CD4-positive, alpha-beta memory T cell (primary cell): ENCODE measurements at regions not wholly inside any gene's neighbourhood (a gene's known extent, or its start where the extent isn't known, plus 50 kb on each side); places are given as distances from the start of the nearest gene placed in this dataset.

Experiments used
- CTCF ChIA-PET: fragments of 350-600 bp; sonication (Branson Sonifier 250); formaldehyde crosslinking; loops from one replicate; lab custom pipeline; 2021; ENCODE audit warnings: inconsistent platforms; ENCODE audit not compliant: partially characterized antibody; lab: Charles Lee
- POLR2A ChIA-PET: fragments of 350-600 bp; sonication (Branson Sonifier 250); formaldehyde crosslinking; loops from one replicate; lab custom pipeline; 2021; ENCODE audit not compliant: partially characterized antibody; lab: Charles Lee
- DNase-seq, 5 donors: peaks; one replicate each; pipeline versions ENCODE4 v3.0.0 to v3.0.0-alpha.2; 2020 to 2022; ENCODE audit warnings: mixed read lengths in 1 of 5
- H3K27ac ChIP-seq: one replicate; pipeline ENCODE4 v1.7.0; 2013; ENCODE audit warnings: low read depth, low read length
- H3K27me3 ChIP-seq: 2 replicates; pipeline ENCODE4 v1.7.0; 2013; ENCODE audit warnings: mild to moderate bottlenecking, low read length, moderate library complexity; ENCODE audit not compliant: insufficient read depth
- H3K36me3 ChIP-seq: 2 replicates; pipeline ENCODE4 v1.7.0; 2013; ENCODE audit warnings: mild to moderate bottlenecking, low read length, moderate library complexity; ENCODE audit not compliant: insufficient read depth
- H3K4me1 ChIP-seq: 2 replicates; pipeline ENCODE4 v1.7.0; 2013; ENCODE audit warnings: mild to moderate bottlenecking, low read length, moderate library complexity; ENCODE audit not compliant: insufficient read depth
- H3K4me3 ChIP-seq, 2 donors: one replicate each; pipeline ENCODE4 v1.7.0; 2013; ENCODE audit warnings: low read length in 2 of 2, mild to moderate bottlenecking in 1 of 2
- H3K9me3 ChIP-seq, 2 donors: one replicate each; pipeline ENCODE4 v1.7.0; 2013; ENCODE audit warnings: low read length in 2 of 2, control low read depth in 1 of 2; ENCODE audit not compliant: control insufficient read depth in 1 of 2
- H3K27ac Mint-ChIP-seq, 7 donors: one replicate each; pipeline ENCODE4 v1.8.0; 2020 to 2021; ENCODE audit warnings: mixed read lengths in 7 of 7, mild to moderate bottlenecking in 6 of 7, inconsistent platforms in 3 of 7, moderate library complexity in 3 of 7
- H3K27me3 Mint-ChIP-seq, 2 donors: one replicate each; pipeline ENCODE4 v1.8.0; 2020 to 2021; ENCODE audit warnings: mixed read lengths in 2 of 2
- H3K36me3 Mint-ChIP-seq, 2 donors: one replicate each; pipeline ENCODE4 v1.8.0; 2020 to 2021; ENCODE audit warnings: mixed read lengths in 2 of 2, inconsistent platforms in 1 of 2, mild to moderate bottlenecking in 1 of 2
- H3K4me1 Mint-ChIP-seq, 4 donors: one replicate each; pipeline ENCODE4 v1.8.0; 2020 to 2021; ENCODE audit warnings: mixed read lengths in 4 of 4, mild to moderate bottlenecking in 1 of 4
- H3K4me3 Mint-ChIP-seq, 8 donors: one replicate each; pipeline ENCODE4 v1.8.0; 2020 to 2021; ENCODE audit warnings: mixed read lengths in 8 of 8, mild to moderate bottlenecking in 7 of 8, moderate library complexity in 6 of 8, inconsistent platforms in 3 of 8
- H3K9me3 Mint-ChIP-seq, 8 donors: one replicate each; pipeline ENCODE4 v1.8.0; 2020 to 2021; ENCODE audit warnings: mixed read lengths in 8 of 8, mild to moderate bottlenecking in 5 of 8, inconsistent platforms in 3 of 8, moderate library complexity in 1 of 8
- intact Hi-C: fragments of 100-400 bp; cut with micrococcal nuclease; formaldehyde crosslinking; loops from one replicate; pipeline ENCODE4 v1.15.1; 2023

DNA sequence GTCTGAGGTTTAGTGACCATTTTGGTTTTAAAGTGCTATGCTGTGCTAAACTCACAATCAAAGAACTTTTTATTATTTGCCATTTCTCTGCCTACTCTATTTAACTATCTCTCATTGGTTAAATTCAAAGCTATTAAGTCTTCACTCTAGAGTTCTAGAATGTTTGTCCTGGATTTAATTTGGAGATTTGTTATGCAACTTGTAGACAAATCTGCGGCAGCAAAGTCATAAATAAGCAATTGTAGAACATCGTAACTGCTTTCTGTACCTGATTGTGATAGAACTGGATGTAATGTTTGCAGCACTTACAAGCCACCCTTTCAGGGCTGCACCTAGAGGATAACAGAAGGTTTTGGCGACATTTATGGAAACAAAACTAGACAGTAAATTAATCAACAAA lies 566.5 kb upstream of the ADGRL2 start:
- POLR2A ChIA-PET: no interaction called here
- Mint-ChIP-seq H3K4me1 (peaks cover 0 to 2% (median 0%) of the 10 kb centered on the region in 4 donors), H3K9me3 (peaks cover 0 to 4% (median 0%) of the 10 kb centered on the region in 8 donors), H3K4me3 (no peak overlapping the region), H3K36me3 (no peaks in the 10 kb centered on the region), H3K27me3 (no peaks in the 10 kb centered on the region), H3K27ac (no peak overlapping the region)
- H3K9me3 ChIP-seq: no peaks in the 10 kb centered on the region
- no peak for DNase-seq
- H3K4me3 ChIP-seq: no peak overlapping the region
- no peak overlapping the region for H3K27ac ChIP-seq
- intact Hi-C loops: no loop called here
- H3K36me3 ChIP-seq: no peaks in the 10 kb centered on the region
- H3K27me3 ChIP-seq: no peaks in the 10 kb centered on the region
- no peaks in the 10 kb centered on the region for H3K4me1 ChIP-seq
- CTCF ChIA-PET: no interaction called here

- H3K4me3 Mint-ChIP-seq: no peak overlapping the region
- ChIA-PET POLR2A (no interaction called here), CTCF (no interaction called here)
- no peaks in the 10 kb centered on the region for H3K4me1 ChIP-seq
- no peaks in the 10 kb centered on the region for H3K36me3 Mint-ChIP-seq
- intact Hi-C loops: no loop called here
- no peaks in the 10 kb centered on the region for H3K36me3 ChIP-seq
- no peaks in the 10 kb centered on the region for H3K27me3 Mint-ChIP-seq
- H3K9me3 Mint-ChIP-seq: peaks cover 0 to 4% (median 0%) of the 10 kb centered on the region in 8 donors
- H3K4me1 Mint-ChIP-seq: peaks cover 0 to 2% (median 0%) of the 10 kb centered on the region in 4 donors
- H3K27ac ChIP-seq: no peak overlapping the region
- H3K9me3 ChIP-seq: no peaks in the 10 kb centered on the region
- H3K27me3 ChIP-seq: no peaks in the 10 kb centered on the region
- DNase-seq: no peak
- no peak overlapping the region for H3K4me3 ChIP-seq
- no peak overlapping the region for H3K27ac Mint-ChIP-seq
Measured at GRCh38 chr1:81233591-81233990, 567.1 kb upstream of the ADGRL2 start.

DNA sequence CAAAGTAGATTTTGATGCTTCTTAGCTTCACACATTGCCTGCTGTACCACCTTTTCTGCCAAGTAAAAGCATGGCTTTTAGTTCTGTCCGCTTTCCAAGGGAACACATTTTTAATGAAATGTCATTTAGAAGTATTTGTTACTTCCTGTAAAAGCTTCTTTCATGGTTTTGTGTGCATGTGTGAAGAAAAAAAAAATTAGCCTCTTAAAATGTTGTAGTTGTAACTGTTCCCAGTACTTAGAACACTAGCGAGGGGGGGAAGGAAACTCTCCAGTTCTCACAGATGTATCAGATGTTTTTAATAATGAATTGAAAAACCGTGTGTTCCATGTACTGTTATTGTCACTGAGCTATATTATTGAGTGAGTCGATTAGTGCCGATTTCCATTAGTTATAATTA lies 568.3 kb upstream of the ADGRL2 start:
- peaks cover 0 to 4% (median 0%) of the 10 kb centered on the region in 8 donors for H3K9me3 Mint-ChIP-seq
- H3K4me3 Mint-ChIP-seq: no peak overlapping the region
- H3K4me3 ChIP-seq: no peak overlapping the region
- no peaks in the 10 kb centered on the region for H3K4me1 ChIP-seq
- H3K36me3 Mint-ChIP-seq: no peaks in the 10 kb centered on the region
- no peak overlapping the region for H3K27ac ChIP-seq
- intact Hi-C loops: no loop called here
- ChIA-PET POLR2A (no interaction called here), CTCF (no interaction called here)
- H3K27me3 ChIP-seq: no peaks in the 10 kb centered on the region
- H3K27ac Mint-ChIP-seq: no peak overlapping the region
- H3K27me3 Mint-ChIP-seq: no peaks in the 10 kb centered on the region
- DNase-seq: no peak
- no peaks in the 10 kb centered on the region for H3K4me1 Mint-ChIP-seq
- no peaks in the 10 kb centered on the region for H3K9me3 ChIP-seq
- H3K36me3 ChIP-seq: no peaks in the 10 kb centered on the region

DNA sequence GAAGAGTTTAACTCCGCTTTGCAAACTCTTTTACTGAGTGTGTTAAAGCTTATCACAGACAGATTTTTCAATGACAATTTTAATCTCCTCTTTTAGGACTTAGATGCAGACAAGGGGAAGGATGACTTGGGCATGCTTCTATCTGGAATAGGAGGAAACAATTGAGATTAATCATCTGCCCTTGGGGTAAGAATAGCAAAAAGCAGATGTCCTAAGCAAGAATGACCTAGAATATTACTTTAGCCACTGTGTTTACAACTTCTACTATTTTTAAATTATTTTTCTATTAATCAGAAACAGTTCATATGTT lies 569.0 kb upstream of the ADGRL2 start:
- H3K9me3 ChIP-seq: no peaks in the 10 kb centered on the region
- Mint-ChIP-seq H3K4me3 (no peak overlapping the region), H3K4me1 (no peaks in the 10 kb centered on the region), H3K36me3 (no peaks in the 10 kb centered on the region), H3K27me3 (no peaks in the 10 kb centered on the region), H3K9me3 (peaks cover 0 to 4% (median under 1%) of the 10 kb centered on the region in 8 donors), H3K27ac (no peak overlapping the region)
- H3K4me1 ChIP-seq: no peaks in the 10 kb centered on the region
- intact Hi-C loops: no loop called here
- POLR2A ChIA-PET: no interaction called here
- no peaks in the 10 kb centered on the region for H3K27me3 ChIP-seq
- no peak for DNase-seq
- CTCF ChIA-PET: no interaction called here
- H3K4me3 ChIP-seq: no peak overlapping the region
- H3K36me3 ChIP-seq: no peaks in the 10 kb centered on the region
- no peak overlapping the region for H3K27ac ChIP-seq

DNA sequence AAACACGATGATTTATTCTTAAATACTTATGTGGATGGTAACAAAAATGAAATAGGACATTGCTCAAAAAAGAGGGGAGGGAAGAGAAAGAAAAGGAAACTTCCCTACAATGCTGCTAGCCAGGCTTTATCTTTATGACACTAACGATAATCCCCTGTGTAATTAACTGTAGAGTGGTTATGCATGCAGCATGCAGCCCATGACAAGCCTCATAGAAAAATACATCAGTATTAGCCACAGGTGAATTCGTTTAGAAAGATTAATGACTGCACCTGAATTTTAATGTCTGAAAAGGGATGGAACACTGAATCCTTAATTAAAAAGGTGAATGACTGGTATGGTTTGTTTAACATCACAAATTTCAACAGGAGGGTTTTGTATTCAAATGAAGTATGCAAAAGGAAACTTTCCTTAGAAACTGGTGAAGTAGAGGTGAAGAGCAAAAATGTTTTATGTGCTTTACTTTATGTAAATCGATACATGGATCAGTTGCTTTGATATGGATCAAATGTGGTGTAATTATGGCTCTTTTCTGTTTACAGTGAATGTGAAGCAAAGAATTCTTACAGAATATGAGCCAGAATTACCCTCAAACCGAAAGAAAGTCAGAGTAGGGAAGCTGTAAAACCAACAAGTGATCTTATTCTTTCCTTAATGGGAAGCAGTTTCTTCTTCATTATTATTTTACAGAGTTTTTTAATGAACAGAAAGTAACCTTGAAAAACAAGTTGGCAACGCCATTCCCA lies 569.6 kb upstream of the ADGRL2 start:
- H3K27ac ChIP-seq: no peak overlapping the region
- H3K4me3 ChIP-seq: no peak overlapping the region
- H3K4me1 ChIP-seq: no peaks in the 10 kb centered on the region
- H3K27me3 ChIP-seq: no peaks in the 10 kb centered on the region
- peaks cover 0 to 5% (median 2%) of the 10 kb centered on the region in 8 donors for H3K9me3 Mint-ChIP-seq
- H3K27me3 Mint-ChIP-seq: no peaks in the 10 kb centered on the region
- POLR2A ChIA-PET: no interaction called here
- H3K36me3 ChIP-seq: no peaks in the 10 kb centered on the region
- H3K4me1 Mint-ChIP-seq: no peaks in the 10 kb centered on the region
- H3K4me3 Mint-ChIP-seq: no peak overlapping the region
- no peak for DNase-seq
- intact Hi-C loops: no loop called here
- no peaks in the 10 kb centered on the region for H3K9me3 ChIP-seq
- H3K36me3 Mint-ChIP-seq: no peaks in the 10 kb centered on the region
- CTCF ChIA-PET: no interaction called here
- H3K27ac Mint-ChIP-seq: no peak overlapping the region

DNA sequence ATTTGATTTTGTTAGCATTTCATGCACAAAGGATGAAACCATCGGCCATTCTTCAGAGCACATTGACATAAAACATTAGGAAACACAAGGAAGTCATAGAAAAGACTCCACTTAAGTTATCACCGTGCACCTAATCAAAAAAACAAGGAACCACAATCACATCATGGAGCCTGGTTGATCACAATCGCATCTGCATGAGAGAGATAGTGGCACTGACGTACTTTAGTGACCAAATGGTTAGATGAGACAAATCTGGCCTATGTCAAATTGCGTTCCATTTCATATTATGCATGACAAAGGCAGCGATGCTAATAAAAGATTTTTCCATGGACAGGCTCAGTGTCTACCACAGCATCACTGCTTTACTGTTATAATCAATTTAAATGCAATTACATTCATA lies 571.8 kb upstream of the ADGRL2 start:
- POLR2A ChIA-PET: no interaction called here
- no peaks in the 10 kb centered on the region for H3K4me1 Mint-ChIP-seq
- intact Hi-C loops: no loop called here

DNA sequence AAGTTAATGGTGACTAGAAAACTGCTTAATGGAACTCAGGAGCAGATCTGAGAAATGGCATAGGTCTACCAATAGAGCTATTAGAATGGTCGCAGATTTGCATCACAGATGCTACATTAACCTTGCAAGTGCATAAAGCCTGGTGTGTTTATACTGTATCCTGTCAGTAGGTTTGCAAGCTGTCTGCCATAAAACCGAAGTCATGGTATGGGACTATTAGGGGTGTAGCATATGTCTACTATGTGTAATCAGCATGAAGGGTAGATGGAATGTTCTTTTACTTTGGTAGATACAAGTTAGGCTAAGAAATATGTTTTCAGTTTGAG lies 574.2 kb upstream of the ADGRL2 start:
- Histone ChIP-seq H3K4me3 (no peak overlapping the region), H3K27me3 (no peaks in the 10 kb centered on the region), H3K36me3 (no peaks in the 10 kb centered on the region), H3K9me3 (no peaks in the 10 kb centered on the region), H3K4me1 (no peaks in the 10 kb centered on the region), H3K27ac (no peak overlapping the region)
- POLR2A ChIA-PET: no interaction called here
- DNase-seq: no peak
- CTCF ChIA-PET: no interaction called here
- Mint-ChIP-seq H3K4me3 (no peak overlapping the region), H3K27me3 (no peaks in the 10 kb centered on the region), H3K4me1 (no peaks in the 10 kb centered on the region), H3K9me3 (peaks cover 0 to 5% (median 2%) of the 10 kb centered on the region in 8 donors), H3K27ac (no peak overlapping the region), H3K36me3 (no peaks in the 10 kb centered on the region)
- intact Hi-C loops: no loop called here

More for the DNA sequence above, 571.8 kb upstream of the ADGRL2 start:
- H3K36me3 ChIP-seq: no peaks in the 10 kb centered on the region
- peaks cover 0 to 5% (median 2%) of the 10 kb centered on the region in 8 donors for H3K9me3 Mint-ChIP-seq
- no peaks in the 10 kb centered on the region for H3K9me3 ChIP-seq
- no peaks in the 10 kb centered on the region for H3K4me1 ChIP-seq
- no peak overlapping the region for H3K4me3 ChIP-seq
- no peak overlapping the region for H3K27ac Mint-ChIP-seq
- no peaks in the 10 kb centered on the region for H3K27me3 Mint-ChIP-seq
- no peaks in the 10 kb centered on the region for H3K27me3 ChIP-seq
- CTCF ChIA-PET: no interaction called here
- H3K27ac ChIP-seq: no peak overlapping the region
- H3K4me3 Mint-ChIP-seq: no peak overlapping the region
- no peak for DNase-seq
- no peaks in the 10 kb centered on the region for H3K36me3 Mint-ChIP-seq
